ENCODE measurements at regions not wholly inside any gene's neighbourhood (a gene's known extent, or its start where the extent isn't known, plus 50 kb on each side); places are given as distances from the start of the nearest gene placed in this dataset.

GRCh38 chr2:182554950-182555349, 128.1 kb upstream of the PDE1A start:
- no peak for TF ChIP-seq CTCF (IDR thresholded peaks at IDR 0.05)
- no peak for TF ChIP-seq POLR2A (IDR thresholded peaks at IDR 0.05)
